Karpas-422 (cell line): ENCODE measurements at regions not wholly inside any gene's neighbourhood (a gene's known extent, or its start where the extent isn't known, plus 50 kb on each side); places are given as distances from the start of the nearest gene placed in this dataset.

Experiments used
- DNase-seq: peaks from one replicate; pipeline ENCODE4 v3.0.0-alpha.2; 2015
- H2AFZ ChIP-seq: fragments of 200-600 bp; sonication (generic); 2 replicates; pipeline ENCODE4 v1.6.1; 2014; ENCODE audit warnings: antibody characterized with exemption, low read length, mixed read lengths
- H3K27ac ChIP-seq: fragments of 200-600 bp; sonication (generic); 2 replicates; pipeline ENCODE4 v1.5.1; 2014; ENCODE audit warnings: mild to moderate bottlenecking, low read length, moderate library complexity
- H3K27me3 ChIP-seq: fragments of 200-600 bp; sonication (generic); 2 replicates; pipeline ENCODE4 v1.6.1; 2014; ENCODE audit warnings: low read length, mixed read lengths
- H3K36me3 ChIP-seq: fragments of 200-600 bp; sonication (generic); 2 replicates; pipeline ENCODE4 v1.6.1; 2014; ENCODE audit warnings: low read length, mixed read lengths; ENCODE audit not compliant: insufficient read depth
- H3K4me1 ChIP-seq: fragments of 200-600 bp; sonication (generic); 2 replicates; pipeline ENCODE4 v1.6.1; 2014; ENCODE audit warnings: mild to moderate bottlenecking, low read length, mixed read lengths
- H3K4me2 ChIP-seq: fragments of 200-600 bp; sonication (generic); 2 replicates; pipeline ENCODE4 v1.6.1; 2014; ENCODE audit warnings: low read length, low read depth, mild to moderate bottlenecking; ENCODE audit not compliant: poor library complexity, severe bottlenecking
- H3K4me3 ChIP-seq: fragments of 200-600 bp; sonication (generic); 2 replicates; pipeline ENCODE4 v1.5.1; 2014; ENCODE audit warnings: mild to moderate bottlenecking, antibody characterized with exemption, low read length, mixed read lengths
- H3K79me2 ChIP-seq: fragments of 200-600 bp; sonication (generic); 2 replicates; pipeline ENCODE4 v1.6.1; 2014; ENCODE audit warnings: mild to moderate bottlenecking, low read length, mixed read lengths
- H3K9ac ChIP-seq: fragments of 200-600 bp; sonication (generic); 2 replicates; pipeline ENCODE4 v1.6.0; 2014; ENCODE audit warnings: low read length
- H3K9me2 ChIP-seq: fragments of 200-600 bp; sonication (generic), shearing (Covaris generic); replicated peaks from 2 replicates; pipeline ENCODE4 v1.6.0; 2014; ENCODE audit warnings: mild to moderate bottlenecking, low read length, moderate library complexity; ENCODE audit not compliant: insufficient read depth
- H3K9me3 ChIP-seq: fragments of 300-700, 200-600 bp; sonication (generic); 2 replicates; pipeline ENCODE4 v1.6.1; 2014; ENCODE audit warnings: low read length, mixed read lengths
- H4K20me1 ChIP-seq: fragments of 200-600 bp; sonication (generic); 2 replicates; pipeline ENCODE4 v1.6.1; 2014; ENCODE audit warnings: mild to moderate bottlenecking, antibody characterized with exemption, low read length, low read depth; ENCODE audit not compliant: insufficient read depth

DNA sequence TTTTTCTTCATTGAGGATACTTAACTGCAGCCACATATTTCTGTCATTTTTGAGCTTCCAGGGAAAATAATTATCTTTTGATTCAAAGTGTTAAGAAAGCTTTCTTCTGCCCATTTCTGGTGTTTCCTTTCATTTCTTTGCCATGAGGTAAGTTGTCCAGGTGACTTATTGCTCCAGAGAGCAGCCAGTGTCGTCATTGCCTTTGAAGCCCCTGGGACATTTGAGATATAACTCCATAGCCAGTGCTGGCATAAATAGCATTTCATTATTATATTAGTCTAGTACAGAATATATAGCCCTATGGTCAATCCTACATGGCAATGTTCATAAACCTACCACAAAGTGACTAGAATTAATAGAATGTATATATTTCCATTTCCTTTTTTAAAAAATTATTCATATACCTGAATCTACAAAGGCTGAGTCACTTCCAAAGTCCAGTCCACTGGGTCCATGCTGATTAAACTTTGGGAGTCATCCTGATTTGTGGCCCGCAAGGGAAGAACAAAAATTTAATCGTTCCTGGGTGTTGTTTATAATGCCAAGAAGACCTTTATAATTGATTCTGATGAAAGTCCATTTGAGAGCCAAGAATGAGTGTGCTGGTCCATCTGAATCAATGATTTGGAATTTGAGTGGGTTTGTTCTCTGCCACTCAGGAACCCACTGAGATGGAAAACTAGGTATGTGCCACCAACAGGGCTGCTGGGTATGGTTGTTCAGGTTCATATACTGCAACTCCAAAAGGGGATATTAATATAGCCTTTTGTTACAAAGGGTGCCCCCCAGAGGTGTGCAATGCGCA lies 221.8 kb upstream of the PLXNA2 start:
- no peak overlapping the region for H3K9ac ChIP-seq
- H3K4me1 ChIP-seq, result no peaks in the 10 kb centered on the region
- H3K9me3 ChIP-seq, result no peaks in the 10 kb centered on the region
- H3K9me2 ChIP-seq, result no peaks in the 10 kb centered on the region
- DNase-seq, result no peak
- no peaks in the 10 kb centered on the region for H4K20me1 ChIP-seq
- no peak overlapping the region for H3K4me3 ChIP-seq
- H3K4me2 ChIP-seq, result no peak overlapping the region
- H3K27me3 ChIP-seq, result no peaks in the 10 kb centered on the region
- no peak overlapping the region for H3K27ac ChIP-seq
- H3K79me2 ChIP-seq, result no peaks in the 10 kb centered on the region
- no peak overlapping the region for H2AFZ ChIP-seq
- H3K36me3 ChIP-seq, result no peaks in the 10 kb centered on the region

DNA sequence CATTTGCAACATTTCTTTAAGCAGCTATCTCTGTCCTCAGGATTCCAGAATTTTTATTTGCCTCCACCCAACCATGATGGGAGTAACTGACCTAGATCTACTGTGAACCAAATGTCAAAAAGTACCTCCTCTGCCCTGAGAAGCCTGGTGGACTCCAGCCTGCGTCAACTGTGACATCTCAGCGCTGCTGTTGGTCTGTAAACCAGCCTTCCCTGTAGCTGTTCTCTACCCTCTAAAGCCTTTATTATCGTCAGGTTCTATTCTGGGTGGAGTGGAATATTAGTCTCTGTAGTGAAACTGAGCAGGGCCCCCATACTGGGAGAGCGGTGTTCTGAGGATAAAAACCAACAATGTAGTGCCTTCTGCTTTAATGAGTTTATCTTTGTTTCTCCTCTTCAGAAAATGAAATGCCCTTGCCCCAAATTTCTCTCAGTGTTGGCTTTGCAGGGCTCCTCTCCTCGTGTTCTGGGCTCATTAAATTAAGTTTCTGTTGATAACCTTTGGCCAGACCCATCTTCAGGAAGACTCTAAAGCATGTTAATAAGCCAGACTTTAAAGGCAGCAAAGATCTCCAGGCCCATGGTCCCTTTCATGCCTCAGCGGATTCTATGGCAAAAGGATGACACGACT lies 223.1 kb upstream of the PLXNA2 start:
- Histone ChIP-seq H3K36me3 (no peaks in the 10 kb centered on the region), H3K4me2 (no peak overlapping the region), H3K4me1 (no peaks in the 10 kb centered on the region), H3K9me2 (no peaks in the 10 kb centered on the region), H3K27ac (no peak overlapping the region), H4K20me1 (no peaks in the 10 kb centered on the region), H3K27me3 (no peaks in the 10 kb centered on the region), H3K9ac (no peak overlapping the region), H3K79me2 (no peaks in the 10 kb centered on the region), H3K9me3 (no peaks in the 10 kb centered on the region), H2AFZ (no peak overlapping the region), H3K4me3 (no peak overlapping the region)
- no peak for DNase-seq

DNA sequence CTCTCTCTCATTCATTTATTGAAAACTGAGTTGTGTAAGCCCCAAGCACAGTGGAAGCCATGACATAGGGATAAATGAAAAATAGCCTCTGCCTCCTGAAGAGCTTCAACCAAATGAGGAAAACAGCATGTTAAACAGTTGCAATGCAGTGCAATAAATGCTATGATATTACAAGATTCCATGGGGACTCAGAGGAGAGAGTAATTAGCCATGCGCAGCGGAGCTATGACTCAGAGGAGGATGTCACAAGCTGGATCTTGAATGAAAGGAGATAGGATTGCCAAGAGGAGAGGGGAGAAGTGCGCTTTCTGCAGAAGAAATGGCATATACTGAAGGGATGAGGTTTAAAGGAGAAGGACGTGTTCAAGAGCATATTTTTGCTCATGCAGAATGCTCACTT lies 231.3 kb upstream of the PLXNA2 start:
- DNase-seq, result no peak
- H3K79me2 ChIP-seq, result no peaks in the 10 kb centered on the region
- no peaks in the 10 kb centered on the region for H3K36me3 ChIP-seq
- no peak overlapping the region for H2AFZ ChIP-seq
- no peaks in the 10 kb centered on the region for H3K4me1 ChIP-seq
- H3K27ac ChIP-seq, result no peak overlapping the region
- H3K4me3 ChIP-seq, result no peak overlapping the region
- H4K20me1 ChIP-seq, result no peaks in the 10 kb centered on the region
- no peak overlapping the region for H3K9ac ChIP-seq
- H3K27me3 ChIP-seq, result no peaks in the 10 kb centered on the region
- no peaks in the 10 kb centered on the region for H3K9me3 ChIP-seq
- H3K9me2 ChIP-seq, result no peaks in the 10 kb centered on the region
- no peak overlapping the region for H3K4me2 ChIP-seq

DNA sequence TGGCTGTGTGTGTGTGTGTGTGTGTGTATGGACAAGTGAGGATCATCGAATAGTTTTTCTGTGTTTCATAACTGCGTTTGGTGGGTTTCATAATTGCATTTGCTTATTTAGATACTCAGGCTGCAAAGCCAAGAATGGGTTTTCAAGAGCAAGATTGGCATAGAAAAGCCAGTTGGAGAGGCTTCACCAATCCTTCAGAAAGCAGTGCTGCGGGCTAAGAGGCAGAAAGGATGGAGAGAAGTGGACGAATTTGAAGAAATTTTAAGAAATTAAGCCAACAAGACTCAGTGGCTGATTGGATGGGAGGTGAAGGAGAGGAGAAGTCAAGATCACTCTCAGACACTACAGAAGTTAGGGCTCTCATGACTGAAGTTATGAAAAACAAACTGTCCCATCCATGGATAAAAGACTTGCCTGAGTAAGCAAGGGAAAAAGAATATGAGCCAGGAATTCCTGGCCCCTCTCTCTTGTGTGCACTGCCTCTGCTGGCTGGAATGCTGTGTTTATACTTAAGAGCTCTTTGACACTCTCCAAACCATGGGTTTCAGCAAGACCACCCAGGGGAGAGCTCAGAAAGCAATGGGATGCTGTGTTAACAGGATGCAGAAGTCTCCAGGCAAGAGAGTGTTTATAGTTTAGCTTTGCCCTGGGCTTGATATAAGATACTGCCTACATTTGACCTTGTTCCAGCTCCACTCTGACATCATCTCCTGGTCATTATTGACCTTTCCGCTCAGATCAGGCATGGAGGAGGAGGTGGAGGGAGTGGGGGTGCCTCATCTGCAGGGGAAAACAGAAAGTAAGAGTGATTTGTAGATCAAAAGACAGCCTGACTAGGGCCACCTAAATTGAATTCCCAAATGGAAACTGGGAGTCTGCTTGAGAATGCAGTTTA lies 232.0 kb upstream of the PLXNA2 start:
- Histone ChIP-seq H3K9me3 (no peaks in the 10 kb centered on the region), H3K4me1 (no peaks in the 10 kb centered on the region), H4K20me1 (no peaks in the 10 kb centered on the region), H2AFZ (no peak overlapping the region), H3K4me3 (no peak overlapping the region), H3K9me2 (no peaks in the 10 kb centered on the region), H3K79me2 (no peaks in the 10 kb centered on the region), H3K36me3 (no peaks in the 10 kb centered on the region), H3K4me2 (no peak overlapping the region), H3K27me3 (no peaks in the 10 kb centered on the region), H3K27ac (no peak overlapping the region), H3K9ac (no peak overlapping the region)
- no peak for DNase-seq

DNA sequence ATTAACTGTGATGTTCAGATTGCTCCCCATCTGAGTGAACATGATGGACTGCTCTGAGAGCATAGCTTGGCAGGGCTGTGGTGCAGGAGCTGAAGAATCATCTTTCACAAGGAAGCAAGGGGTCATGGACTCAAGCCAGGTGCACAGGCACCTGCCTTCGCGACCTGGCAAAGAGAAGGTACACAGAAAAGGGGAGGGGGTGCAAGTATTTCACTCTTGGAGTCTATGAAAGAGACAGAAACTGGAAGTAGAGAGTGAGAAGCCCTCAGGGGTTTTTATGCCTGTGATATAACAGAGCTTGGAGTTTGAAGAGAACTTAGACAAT lies 232.6 kb upstream of the PLXNA2 start:
- H3K36me3 ChIP-seq, result no peaks in the 10 kb centered on the region
- H3K4me1 ChIP-seq, result no peaks in the 10 kb centered on the region
- no peak overlapping the region for H3K4me3 ChIP-seq
- H3K4me2 ChIP-seq, result no peak overlapping the region
- no peaks in the 10 kb centered on the region for H4K20me1 ChIP-seq
- no peak for DNase-seq
- no peak overlapping the region for H2AFZ ChIP-seq
- H3K79me2 ChIP-seq, result no peaks in the 10 kb centered on the region
- no peaks in the 10 kb centered on the region for H3K9me3 ChIP-seq
- no peak overlapping the region for H3K9ac ChIP-seq
- H3K27ac ChIP-seq, result no peak overlapping the region
- H3K27me3 ChIP-seq, result no peaks in the 10 kb centered on the region
- H3K9me2 ChIP-seq, result no peaks in the 10 kb centered on the region

- Histone ChIP-seq H3K9me2 (no peaks in the 10 kb centered on the region), H3K27ac (no peak overlapping the region), H3K9ac (no peak overlapping the region), H3K4me3 (no peak overlapping the region), H4K20me1 (no peaks in the 10 kb centered on the region), H3K27me3 (no peaks in the 10 kb centered on the region), H3K9me3 (no peaks in the 10 kb centered on the region), H3K4me1 (no peaks in the 10 kb centered on the region), H3K36me3 (no peaks in the 10 kb centered on the region), H3K79me2 (no peaks in the 10 kb centered on the region), H3K4me2 (no peak overlapping the region), H2AFZ (no peak overlapping the region)
- no peak for DNase-seq
Observed at GRCh38 chr1:208479435-208479834, 235.3 kb upstream of the PLXNA2 start.

DNA sequence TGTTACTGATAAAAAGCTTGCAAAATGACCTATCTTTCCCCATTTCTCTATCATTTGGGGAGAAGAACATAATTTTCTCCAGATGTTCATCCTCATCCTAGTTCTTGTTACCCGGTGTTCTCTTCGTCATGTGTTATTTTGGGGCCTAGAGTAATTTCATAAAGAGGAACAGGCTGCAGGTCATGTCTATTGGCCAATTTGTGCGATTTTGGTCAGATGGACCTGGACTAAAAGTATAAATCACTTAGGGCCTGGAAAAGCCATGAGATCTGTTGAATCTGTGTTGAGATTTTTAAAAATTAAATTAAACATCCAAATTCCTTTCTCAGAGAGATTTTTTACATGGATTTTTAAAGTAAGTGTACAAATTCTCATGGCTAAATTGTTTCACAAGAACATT lies 241.3 kb upstream of the PLXNA2 start:
- no peaks in the 10 kb centered on the region for H3K4me1 ChIP-seq
- DNase-seq, result no peak

GRCh38 chr1:208486677-208487076 lies 242.5 kb upstream of the PLXNA2 start:
- Histone ChIP-seq H2AFZ (no peak overlapping the region), H3K36me3 (no peaks in the 10 kb centered on the region), H3K4me2 (no peak overlapping the region), H3K9me2 (no peaks in the 10 kb centered on the region), H3K9ac (no peak overlapping the region), H4K20me1 (no peaks in the 10 kb centered on the region), H3K27ac (no peak overlapping the region), H3K79me2 (no peaks in the 10 kb centered on the region), H3K9me3 (no peaks in the 10 kb centered on the region), H3K4me1 (no peaks in the 10 kb centered on the region), H3K4me3 (no peak overlapping the region), H3K27me3 (no peaks in the 10 kb centered on the region)
- DNase-seq, result no peak

More for the DNA sequence above, 241.3 kb upstream of the PLXNA2 start:
- Histone ChIP-seq H3K79me2 (no peaks in the 10 kb centered on the region), H3K9me2 (no peaks in the 10 kb centered on the region), H2AFZ (no peak overlapping the region), H3K9me3 (no peaks in the 10 kb centered on the region), H3K36me3 (no peaks in the 10 kb centered on the region), H3K4me3 (no peak overlapping the region), H3K4me2 (no peak overlapping the region), H3K27me3 (no peaks in the 10 kb centered on the region), H3K9ac (no peak overlapping the region), H3K27ac (no peak overlapping the region), H4K20me1 (no peaks in the 10 kb centered on the region)
